Gastrocnemius medialis (tissue), 4 donors: ENCODE measurements at regions not wholly inside any gene's neighbourhood (a gene's known extent, or its start where the extent isn't known, plus 50 kb on each side); places are given as distances from the start of the nearest gene placed in this dataset.

Source experiments
- POLR2A ChIP-seq, 2 donors: fragments of 450-650 bp; IDR thresholded peaks; one replicate each; pipeline ENCODE4 v1.6.1; 2017; ENCODE audit warnings: antibody characterized with exemption in 2 of 2, mild to moderate bottlenecking in 2 of 2, moderate library complexity in 2 of 2
- TF ChIP-seq, protein P1 (sequence below), 5 experiments: fragments of 450-650 bp in 3 of 5; fragments of 200-600 bp in 2 of 5; sonication (generic) in 2 of 5; IDR thresholded peaks in 4 of 5; conservative IDR thresholded peaks in 1 of 5; 1 replicate in 4 of 5; 2 replicates in 1 of 5; pipeline ENCODE4 v1.5.1; 2016 to 2019; ENCODE audit warnings: antibody characterized with exemption in 5 of 5, mild to moderate bottlenecking in 3 of 5, moderate library complexity in 3 of 5

DNA sequence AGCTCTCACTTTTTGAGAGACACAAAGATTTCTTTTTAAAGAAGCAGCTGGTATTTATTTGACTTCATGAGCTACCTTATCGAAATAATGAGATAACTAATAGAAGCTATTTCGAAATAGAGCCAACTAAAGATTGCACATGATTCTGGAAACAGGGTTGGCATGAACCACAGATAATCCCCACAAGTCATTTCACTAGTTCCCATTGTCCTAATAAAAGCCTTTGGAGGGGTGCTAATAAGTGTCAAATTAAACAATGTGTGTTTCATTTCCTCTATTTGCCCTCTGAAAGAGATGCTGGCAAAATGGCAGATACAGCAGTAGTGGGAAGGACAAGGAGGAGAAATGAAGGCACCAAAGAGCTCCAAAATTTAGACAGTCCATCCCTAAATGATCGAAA is 78.6 kb upstream of the RIPOR2 start:
- TF ChIP-seq, protein P1, sequence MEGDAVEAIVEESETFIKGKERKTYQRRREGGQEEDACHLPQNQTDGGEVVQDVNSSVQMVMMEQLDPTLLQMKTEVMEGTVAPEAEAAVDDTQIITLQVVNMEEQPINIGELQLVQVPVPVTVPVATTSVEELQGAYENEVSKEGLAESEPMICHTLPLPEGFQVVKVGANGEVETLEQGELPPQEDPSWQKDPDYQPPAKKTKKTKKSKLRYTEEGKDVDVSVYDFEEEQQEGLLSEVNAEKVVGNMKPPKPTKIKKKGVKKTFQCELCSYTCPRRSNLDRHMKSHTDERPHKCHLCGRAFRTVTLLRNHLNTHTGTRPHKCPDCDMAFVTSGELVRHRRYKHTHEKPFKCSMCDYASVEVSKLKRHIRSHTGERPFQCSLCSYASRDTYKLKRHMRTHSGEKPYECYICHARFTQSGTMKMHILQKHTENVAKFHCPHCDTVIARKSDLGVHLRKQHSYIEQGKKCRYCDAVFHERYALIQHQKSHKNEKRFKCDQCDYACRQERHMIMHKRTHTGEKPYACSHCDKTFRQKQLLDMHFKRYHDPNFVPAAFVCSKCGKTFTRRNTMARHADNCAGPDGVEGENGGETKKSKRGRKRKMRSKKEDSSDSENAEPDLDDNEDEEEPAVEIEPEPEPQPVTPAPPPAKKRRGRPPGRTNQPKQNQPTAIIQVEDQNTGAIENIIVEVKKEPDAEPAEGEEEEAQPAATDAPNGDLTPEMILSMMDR (IDR thresholded peaks at IDR 0.05 in 4 of 5, conservative IDR thresholded peaks at IDR 0.05 in 1 of 5) = no peak
- no peak for TF ChIP-seq POLR2A (IDR thresholded peaks at IDR 0.05)
